DND-41 (cell line): ENCODE measurements at regions not wholly inside any gene's neighbourhood (a gene's known extent, or its start where the extent isn't known, plus 50 kb on each side); places are given as distances from the start of the nearest gene placed in this dataset.

Experiments
- ATAC-seq: fragments of 200-7000 bp; cut with Tn5 transposase; 3 replicates; pipeline ENCODE4 v1.9.1; 2021; ENCODE audit warnings: low read depth; ENCODE audit not compliant: insufficient read depth
- DNase-seq: peaks from one replicate; pipeline ENCODE4 v3.0.0-alpha.2; 2020
- H2AFZ ChIP-seq: 2 replicates; pipeline ENCODE4 v1.6.0; 2012; ENCODE audit warnings: low read depth, low read length
- H3K27ac ChIP-seq: 2 replicates; pipeline ENCODE4 v1.5.1; 2012; ENCODE audit warnings: low read length, inconsistent platforms
- H3K27me3 ChIP-seq: fragments of 200-600 bp; sonication (generic); 2 replicates; pipeline ENCODE4 v1.6.0; 2012; ENCODE audit warnings: low read length, mild to moderate bottlenecking, inconsistent platforms; ENCODE audit not compliant: insufficient read depth, poor library complexity
- H3K36me3 ChIP-seq: 2 replicates; pipeline ENCODE4 v1.5.1; 2012; ENCODE audit warnings: low read length, inconsistent platforms; ENCODE audit not compliant: insufficient read depth
- H3K4me1 ChIP-seq: 2 replicates; pipeline ENCODE4 v1.5.1; 2012; ENCODE audit warnings: mild to moderate bottlenecking, low read length; ENCODE audit not compliant: insufficient read depth
- H3K4me2 ChIP-seq: 2 replicates; pipeline ENCODE4 v1.6.0; 2012; ENCODE audit warnings: mild to moderate bottlenecking, moderate library complexity, low read length, inconsistent platforms; ENCODE audit not compliant: insufficient read depth
- H3K4me3 ChIP-seq, 2 experiments: fragments of 200-600 bp in 1 of 2; shearing (Covaris generic) in 1 of 2; 2 replicates each; pipeline ENCODE4 v1.5.1; 2012 to 2016; ENCODE audit warnings: inconsistent platforms in 2 of 2, low read length in 2 of 2, mild to moderate bottlenecking in 2 of 2, low read depth in 1 of 2, moderate library complexity in 1 of 2
- H3K79me2 ChIP-seq: 2 replicates; pipeline ENCODE4 v1.6.0; 2012; ENCODE audit warnings: low read length, inconsistent platforms; ENCODE audit not compliant: insufficient read depth
- H3K9ac ChIP-seq: 2 replicates; pipeline ENCODE4 v1.6.0; 2012; ENCODE audit warnings: low read depth, mild to moderate bottlenecking, inconsistent platforms, low read length, moderate library complexity
- H3K9me3 ChIP-seq: 2 replicates; pipeline ENCODE4 v1.5.1; 2012; ENCODE audit warnings: low read length, moderate library complexity, mild to moderate bottlenecking, inconsistent platforms; ENCODE audit not compliant: insufficient read depth, severe bottlenecking
- H4K20me1 ChIP-seq: 2 replicates; pipeline ENCODE4 v1.6.0; 2012; ENCODE audit warnings: low read length; ENCODE audit not compliant: insufficient read depth
- CTCF ChIP-seq: IDR thresholded peaks from 2 replicates; pipeline ENCODE4 v1.5.1; 2012; ENCODE audit warnings: borderline replicate concordance, low read length, moderate library complexity, mild to moderate bottlenecking; ENCODE audit not compliant: poor library complexity, severe bottlenecking; ENCODE audit errors: extremely low read depth
- EZH2 ChIP-seq: IDR thresholded peaks from 3 replicates; pipeline ENCODE4 v1.6.1; 2012; ENCODE audit warnings: borderline replicate concordance, low read depth, mild to moderate bottlenecking, moderate library complexity, low read length, inconsistent platforms; ENCODE audit not compliant: severe bottlenecking

- no peak overlapping the region; the same call in 1 of the 2 replicates for H2AFZ ChIP-seq
- TF ChIP-seq EZH2 (no peak), CTCF (peak; percentile 94)
- H3K79me2 ChIP-seq, result no peaks in the 10 kb centered on the region
- ATAC-seq (peak; percentile 96), DNase-seq (peak; percentile 70)
- no peaks in the 10 kb centered on the region for H3K9me3 ChIP-seq
- H3K9ac ChIP-seq, result no peak overlapping the region
- H3K4me1 ChIP-seq, result no peaks in the 10 kb centered on the region
- no peaks in the 10 kb centered on the region for H3K27me3 ChIP-seq
- no peaks in the 10 kb centered on the region for H4K20me1 ChIP-seq
- no peak overlapping the region for H3K27ac ChIP-seq
- H3K4me3 ChIP-seq, result no peak overlapping the region
- H3K4me2 ChIP-seq, result 0 out of 2 replicates have a peak overlapping the region, but pooled peaks have one; percentile 24
- H3K36me3 ChIP-seq, result no peaks in the 10 kb centered on the region
These were observed 54.8 kb upstream of the SOD1 start for GRCh38 chr21:31604591-31605190.

GRCh38 chr21:31599563-31599962 is 59.9 kb upstream of the SOD1 start:
- H3K4me3 ChIP-seq, result no peak overlapping the region
- no peaks in the 10 kb centered on the region for H3K4me1 ChIP-seq
- H3K27me3 ChIP-seq, result no peaks in the 10 kb centered on the region
- H3K4me2 ChIP-seq, result no peak overlapping the region
- peaks cover 3% of the 10 kb centered on the region for H3K9me3 ChIP-seq
- no peaks in the 10 kb centered on the region for H3K36me3 ChIP-seq
- no peak overlapping the region for H3K9ac ChIP-seq
- no peak overlapping the region for H3K27ac ChIP-seq
- DNase-seq (no peak), ATAC-seq (no peak)
- TF ChIP-seq CTCF (no peak), EZH2 (no peak)
- no peak overlapping the region for H2AFZ ChIP-seq
- H3K79me2 ChIP-seq, result no peaks in the 10 kb centered on the region
- no peaks in the 10 kb centered on the region for H4K20me1 ChIP-seq

GRCh38 chr21:31599013-31599412 is 60.5 kb upstream of the SOD1 start:
- TF ChIP-seq EZH2 (no peak), CTCF (no peak)
- Histone ChIP-seq H3K9me3 (peaks cover 3% of the 10 kb centered on the region), H3K36me3 (no peaks in the 10 kb centered on the region), H3K4me3 (no peak overlapping the region), H3K79me2 (no peaks in the 10 kb centered on the region), H3K27ac (no peak overlapping the region), H3K27me3 (no peaks in the 10 kb centered on the region), H4K20me1 (no peaks in the 10 kb centered on the region), H2AFZ (no peak overlapping the region), H3K4me1 (no peaks in the 10 kb centered on the region), H3K9ac (no peak overlapping the region), H3K4me2 (no peak overlapping the region)
- DNase-seq, result no peak
- no peak for ATAC-seq
